IMR-90 (cell line): ENCODE measurements at regions not wholly inside any gene's neighbourhood (a gene's known extent, or its start where the extent isn't known, plus 50 kb on each side); places are given as distances from the start of the nearest gene placed in this dataset.

ENCODE experiments used
- ATAC-seq: fragments of 200-7000 bp; cut with Tn5 transposase; 2 replicates; pipeline ENCODE4 v1.9.1; 2020; ENCODE audit warnings: low read depth, mild to moderate bottlenecking, moderate library complexity
- BruUV-seq: library from RNA; stranded (reverse); fragments of 400-500 nt; replicated peaks from 2 replicates; lab custom pipeline; 2021; lab: Mats Ljungman, UMichigan
- CTCF ChIA-PET: fragments of 300-600 bp; formaldehyde crosslinking; extraction: SDS; loops from one replicate; lab custom pipeline; 2021; ENCODE audit warnings: antibody characterized with exemption; lab: Yijun Ruan, JAX
- POLR2A ChIA-PET: fragments of 300-600 bp; sonication (Branson Sonifier 250); formaldehyde crosslinking; loops from one replicate; lab custom pipeline; 2022; ENCODE audit warnings: antibody characterized with exemption; ENCODE audit not compliant: unreplicated experiment; lab: Charles Lee
- DNase-seq: peaks from one replicate; pipeline ENCODE4 v3.0.0; 2013
- H2AFZ ChIP-seq: replicated peaks from 2 replicates; pipeline ENCODE3; 2013; ENCODE audit warnings: low read length, mild to moderate bottlenecking; ENCODE audit not compliant: poor library complexity
- H2AK5ac ChIP-seq: 2 replicates; pipeline ENCODE4 v1.6.1; 2013; ENCODE audit warnings: low read depth, low read length, inconsistent platforms
- H2AK9ac ChIP-seq: replicated peaks from 2 replicates; pipeline ENCODE3; 2013; ENCODE audit warnings: mild to moderate bottlenecking, low read depth, low read length, moderate library complexity; ENCODE audit not compliant: poor library complexity
- H2BK120ac ChIP-seq: 2 replicates; pipeline ENCODE4 v1.6.1; 2013; ENCODE audit warnings: low read depth, low read length, inconsistent platforms
- H2BK15ac ChIP-seq: 3 replicates; pipeline ENCODE4 v1.6.1; 2013; ENCODE audit warnings: low read depth, low read length, inconsistent platforms
- H2BK20ac ChIP-seq: 2 replicates; pipeline ENCODE4 v1.6.1; 2013; ENCODE audit warnings: low read depth, mild to moderate bottlenecking, inconsistent platforms, low read length, moderate library complexity
- H2BK5ac ChIP-seq: 2 replicates; pipeline ENCODE4 v1.6.1; 2013; ENCODE audit warnings: mild to moderate bottlenecking, low read depth, low read length, inconsistent platforms; ENCODE audit not compliant: poor library complexity, severe bottlenecking
- H3K14ac ChIP-seq: replicated peaks from 2 replicates; pipeline ENCODE4 v1.6.1; 2013; ENCODE audit warnings: low read depth, low read length, inconsistent platforms
- H3K18ac ChIP-seq: 2 replicates; pipeline ENCODE4 v1.6.1; 2013; ENCODE audit warnings: low read depth, low read length, control low read depth
- H3K23ac ChIP-seq: 2 replicates; pipeline ENCODE4 v1.6.1; 2013; ENCODE audit warnings: low read depth, low read length, inconsistent platforms
- H3K27ac ChIP-seq: 2 replicates; pipeline ENCODE4 v1.5.1; 2013; ENCODE audit warnings: mild to moderate bottlenecking, control low read depth, low read length; ENCODE audit not compliant: insufficient read depth
- H3K27me3 ChIP-seq: 2 replicates; pipeline ENCODE4 v1.6.1; 2013; ENCODE audit warnings: low read length; ENCODE audit not compliant: control insufficient read depth, insufficient read depth
- H3K36me3 ChIP-seq: 2 replicates; pipeline ENCODE4 v1.6.1; 2013; ENCODE audit warnings: low read length, mixed read lengths; ENCODE audit not compliant: control insufficient read depth, insufficient read depth
- H3K4ac ChIP-seq: 2 replicates; pipeline ENCODE4 v1.6.1; 2013; ENCODE audit warnings: low read depth, low read length, inconsistent platforms
- H3K4me1 ChIP-seq: 2 replicates; pipeline ENCODE4 v1.6.1; 2013; ENCODE audit warnings: low read length, mixed read lengths; ENCODE audit not compliant: control insufficient read depth, insufficient read depth
- H3K4me2 ChIP-seq: 2 replicates; pipeline ENCODE4 v1.6.1; 2013; ENCODE audit warnings: low read depth, mild to moderate bottlenecking, control low read depth, low read length, moderate library complexity
- H3K4me3 ChIP-seq: 2 replicates; pipeline ENCODE4 v1.5.1; 2013; ENCODE audit warnings: low read depth, mild to moderate bottlenecking, control low read depth, low read length, moderate library complexity; ENCODE audit not compliant: insufficient read depth
- H3K56ac ChIP-seq: 2 replicates; pipeline ENCODE4 v1.6.1; 2013; ENCODE audit warnings: low read length, inconsistent platforms; ENCODE audit not compliant: insufficient read depth; ENCODE audit errors: extremely low read depth
- H3K79me1 ChIP-seq, 2 experiments: 2 replicates each; pipeline ENCODE4 v1.6.1; 2013; ENCODE audit warnings: low read length in 2 of 2, inconsistent platforms in 1 of 2, low read depth in 1 of 2
- H3K9ac ChIP-seq: 2 replicates; pipeline ENCODE4 v1.6.1; 2013; ENCODE audit warnings: low read depth, low read length, control low read depth
- H3K9me1 ChIP-seq: 2 replicates; pipeline ENCODE4 v1.6.1; 2013; ENCODE audit warnings: low read length, inconsistent platforms; ENCODE audit not compliant: insufficient read depth
- H3K9me3 ChIP-seq: 2 replicates; pipeline ENCODE4 v1.6.1; 2013; ENCODE audit warnings: low read length; ENCODE audit not compliant: control insufficient read depth, insufficient read depth
- H4K20me1 ChIP-seq: 2 replicates; pipeline ENCODE4 v1.6.1; 2013; ENCODE audit warnings: low read length, inconsistent platforms; ENCODE audit not compliant: insufficient read depth
- H4K5ac ChIP-seq: 2 replicates; pipeline ENCODE4 v1.6.1; 2013; ENCODE audit warnings: mild to moderate bottlenecking, low read depth, low read length, control low read depth
- H4K8ac ChIP-seq, 2 experiments: 2 replicates each; pipeline ENCODE4 v1.6.1; 2013; ENCODE audit warnings: low read depth in 2 of 2, low read length in 2 of 2, control low read depth in 1 of 2, inconsistent platforms in 1 of 2
- H4K91ac ChIP-seq: 2 replicates; pipeline ENCODE4 v1.6.1; 2013; ENCODE audit warnings: low read depth, low read length, inconsistent platforms; ENCODE audit not compliant: insufficient read depth
- BHLHE40 ChIP-seq: fragments of 150-350 bp; IDR thresholded peaks from 2 replicates; pipeline ENCODE4 v1.6.1; 2016; ENCODE audit warnings: mild to moderate bottlenecking, low read depth, low read length
- CEBPB ChIP-seq: IDR thresholded peaks from 2 replicates; pipeline ENCODE4 v1.6.1; 2012; ENCODE audit warnings: low read depth, low read length, improper control_type of control experiment
- CHD1 ChIP-seq: IDR thresholded peaks from 2 replicates; pipeline ENCODE4 v1.6.1; 2012; ENCODE audit warnings: low read depth, low read length, improper control_type of control experiment
- CTCF ChIP-seq: conservative IDR thresholded peaks from 2 replicates; pipeline ENCODE4 v1.5.1; 2012; ENCODE audit warnings: mild to moderate bottlenecking, low read depth, low read length, improper control_type of control experiment
- ELK1 ChIP-seq: fragments of 150-350 bp; IDR thresholded peaks from 2 replicates; pipeline ENCODE4 v1.6.1; 2016; ENCODE audit warnings: low read depth, mild to moderate bottlenecking, low read length, moderate library complexity, borderline replicate concordance
- FOS ChIP-seq: fragments of 150-350 bp; IDR thresholded peaks from 2 replicates; pipeline ENCODE4 v1.6.1; 2016; ENCODE audit warnings: low read depth, low read length
- MAFK ChIP-seq: IDR thresholded peaks from 2 replicates; pipeline ENCODE4 v1.6.1; 2012; ENCODE audit warnings: low read depth, low read length, improper control_type of control experiment
- MAZ ChIP-seq: IDR thresholded peaks from 2 replicates; pipeline ENCODE4 v1.6.1; 2012; ENCODE audit warnings: low read depth, mild to moderate bottlenecking, low read length, improper control_type of control experiment, moderate library complexity, borderline replicate concordance
- MXI1 ChIP-seq: IDR thresholded peaks from 2 replicates; pipeline ENCODE4 v1.6.1; 2012; ENCODE audit warnings: low read depth, mild to moderate bottlenecking, low read length, moderate library complexity, borderline replicate concordance
- NFE2L2 ChIP-seq: fragments of 150-350 bp; IDR thresholded peaks from 2 replicates; pipeline ENCODE4 v1.6.1; 2016; ENCODE audit warnings: low read depth, mild to moderate bottlenecking, low read length
- POLR2A ChIP-seq: IDR thresholded peaks from 2 replicates; pipeline ENCODE4 v1.6.1; 2012; ENCODE audit warnings: mild to moderate bottlenecking, low read depth, low read length
- RAD21 ChIP-seq: IDR thresholded peaks from 2 replicates; pipeline ENCODE4 v1.6.1; 2012; ENCODE audit warnings: low read length, improper control_type of control experiment
- RCOR1 ChIP-seq: IDR thresholded peaks from 2 replicates; pipeline ENCODE4 v1.6.1; 2012; ENCODE audit warnings: mild to moderate bottlenecking, low read length, improper control_type of control experiment; ENCODE audit not compliant: insufficient replicate concordance
- RFX5 ChIP-seq: IDR thresholded peaks from 2 replicates; pipeline ENCODE4 v1.8.0; 2012; ENCODE audit warnings: low read depth, mild to moderate bottlenecking, low read length, moderate library complexity
- SMC3 ChIP-seq: fragments of 150-350 bp; IDR thresholded peaks from 2 replicates; pipeline ENCODE4 v1.6.1; 2016; ENCODE audit warnings: low read depth, mild to moderate bottlenecking, antibody characterized with exemption, low read length, moderate library complexity
- WGBS, 2 experiments: methylation state at CpG; one replicate each; pipeline versions ENCODE4 v1.1.5 to v1.1.7; 2013; ENCODE audit warnings: missing lambda C conversion rate in 2 of 2; ENCODE audit not compliant: insufficient read length in 1 of 2; ENCODE audit errors: extremely low coverage in 2 of 2; 5-methylcytosine and 5-hydroxymethylcytosine counted together
- dilution Hi-C: fragments of 300-500 bp; cut with HindIII; formaldehyde crosslinking; loops from one replicate; pipeline ENCODE4 v1.14.3; 2018; ENCODE audit warnings: low sequenced_read_pairs; ENCODE audit not compliant: unreplicated experiment
- in situ Hi-C: fragments of 300-500 bp; cut with MboI; formaldehyde crosslinking; loops from 3 replicates; pipeline ENCODE4 v1.14.3; 2019; ENCODE audit warnings: low sequenced_read_pairs, inconsistent platforms, mixed read lengths
- intact Hi-C: fragments of 100-400 bp; cut with micrococcal nuclease; formaldehyde crosslinking; loops from 2 replicates; pipeline ENCODE4 v1.10.0; 2022
- TF ChIP-seq, protein P1 (sequence below): fragments of 150-350 bp; IDR thresholded peaks from 2 replicates; pipeline ENCODE4 v1.6.1; 2017; ENCODE audit warnings: mild to moderate bottlenecking, antibody characterized with exemption, low read length, low read depth

DNA sequence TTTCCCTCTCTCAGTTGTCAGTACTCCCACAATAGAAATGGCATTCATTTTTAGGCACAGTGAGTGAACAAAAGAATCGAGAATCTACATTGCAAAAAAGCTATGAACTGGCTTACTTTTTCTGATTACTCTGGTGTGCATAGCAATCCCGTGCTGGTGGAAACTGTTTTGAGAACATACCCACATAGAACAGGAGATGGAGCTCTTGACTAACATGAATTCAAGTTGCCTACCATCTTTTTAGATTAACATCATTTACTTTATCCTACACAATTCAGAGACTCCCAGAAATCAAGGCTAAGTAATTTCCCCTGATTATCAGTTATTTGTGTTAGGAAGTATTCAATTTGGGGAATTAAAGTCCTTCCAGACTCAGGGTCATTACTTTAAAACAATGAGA is 326.6 kb downstream of the ARPP21 start:
- peak; percentile 55 for DNase-seq

More for the DNA sequence above, 326.6 kb downstream of the ARPP21 start:
- Histone ChIP-seq H4K91ac (no peak overlapping the region), H2AK9ac (no peak overlapping the region), H3K4me1 (no peaks in the 10 kb centered on the region), H3K9ac (no peak overlapping the region), H2AFZ (no peak overlapping the region), H2AK5ac (no peak overlapping the region), H3K18ac (no peak overlapping the region), H3K27me3 (no peaks in the 10 kb centered on the region), H4K20me1 (no peaks in the 10 kb centered on the region), H2BK20ac (no peak overlapping the region), H3K23ac (no peak overlapping the region), H3K4me3 (no peak overlapping the region), H4K5ac (no peak overlapping the region), H3K36me3 (no peaks in the 10 kb centered on the region), H3K14ac (no peak overlapping the region), H3K9me3 (no peaks in the 10 kb centered on the region), H2BK15ac (no peak overlapping the region), H3K56ac (no peak overlapping the region), H3K9me1 (no peaks in the 10 kb centered on the region), H3K27ac (no peak overlapping the region), H2BK5ac (no peak overlapping the region), H3K4me2 (no peak overlapping the region), H2BK120ac (no peak overlapping the region), H4K8ac (no peak overlapping the region), H3K4ac (no peak overlapping the region), H3K79me1 (no peaks in the 10 kb centered on the region)
- intact Hi-C loops = loop anchor here (1.0 to 5.0 kb wide), 4 partner anchors 575 to 901 kb away; no protein-coding TSS in a partner anchor
- in situ Hi-C loops = loop anchor here (5.0 kb wide), 1 partner anchor 731 kb away; no protein-coding TSS in a partner anchor
- ATAC-seq = peak; percentile 84
- ChIA-PET POLR2A (no interaction called here), CTCF (interaction anchor here (0.6 to 1.8 kb wide), 5 partner anchors 20 to 807 kb away, joined by 3 to 5 read pairs (median 4); no protein-coding TSS in a partner anchor)
- WGBS, 2 experiments = no CpG with 5 or more reads among the region's 2 CpGs
- BruUV-seq = no TSS peak
- dilution Hi-C loops = no loop called here
- TF ChIP-seq MXI1 = no peak
- TF ChIP-seq ELK1 = no peak
- no peak for TF ChIP-seq BHLHE40
- no peak for TF ChIP-seq MAFK
- TF ChIP-seq RAD21 = peak; percentile 67
- TF ChIP-seq SMC3 = peak; percentile 44; the same call in 1 of the 2 replicates
- TF ChIP-seq RFX5 = no peak
- TF ChIP-seq POLR2A = no peak
- no peak for TF ChIP-seq MAZ
- TF ChIP-seq RCOR1 = no peak
- no peak for TF ChIP-seq CHD1
- no peak for TF ChIP-seq FOS
- no peak for TF ChIP-seq NFE2L2
- TF ChIP-seq CTCF = peak; percentile 59
- no peak for TF ChIP-seq CEBPB
- TF ChIP-seq, protein P1, sequence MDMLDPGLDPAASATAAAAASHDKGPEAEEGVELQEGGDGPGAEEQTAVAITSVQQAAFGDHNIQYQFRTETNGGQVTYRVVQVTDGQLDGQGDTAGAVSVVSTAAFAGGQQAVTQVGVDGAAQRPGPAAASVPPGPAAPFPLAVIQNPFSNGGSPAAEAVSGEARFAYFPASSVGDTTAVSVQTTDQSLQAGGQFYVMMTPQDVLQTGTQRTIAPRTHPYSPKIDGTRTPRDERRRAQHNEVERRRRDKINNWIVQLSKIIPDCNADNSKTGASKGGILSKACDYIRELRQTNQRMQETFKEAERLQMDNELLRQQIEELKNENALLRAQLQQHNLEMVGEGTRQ = no peak
